Left renal cortex interstitium (tissue), 4 donors: ENCODE measurements at regions not wholly inside any gene's neighbourhood (a gene's known extent, or its start where the extent isn't known, plus 50 kb on each side); places are given as distances from the start of the nearest gene placed in this dataset.
A peak's percentile ranks its signal among the peaks of the same experiment; 100 is the strongest.
"Not testable (repeated sequence)": the region's sequence is repeated elsewhere in the genome, so short reads cannot be mapped to it uniquely, and the experiment has no call there.

Experiments used
- DNase-seq, 4 donors: peaks; one replicate each; pipeline ENCODE4 v3.0.0-alpha.2; 2013; ENCODE audit warnings: low read depth in 4 of 4, low spot score in 2 of 4, missing footprints in 1 of 4

- no peak for DNase-seq
These were observed 491.0 kb upstream of the C9orf72 start for GRCh38 chr9:28064241-28064815.

- DNase-seq: peak in 2 of 4 donors; percentile 18 to 54
These were observed 500.0 kb upstream of the C9orf72 start for GRCh38 chr9:28073270-28073669.

GRCh38 chr9:28079677-28080076, 506.4 kb upstream of the C9orf72 start:
- DNase-seq: no peak

- DNase-seq: no peak
These were observed 509.4 kb upstream of the C9orf72 start for GRCh38 chr9:28082671-28083070.

- no peak for DNase-seq
These were observed 513.6 kb upstream of the C9orf72 start for GRCh38 chr9:28086881-28087280.

GRCh38 chr9:28092981-28093936, 520.0 kb upstream of the C9orf72 start:
- no peak for DNase-seq

- DNase-seq: no peak
These were observed 528.2 kb upstream of the C9orf72 start for GRCh38 chr9:28101509-28101908.

GRCh38 chr9:28105001-28105400, 531.7 kb upstream of the C9orf72 start:
- no peak for DNase-seq

GRCh38 chr9:28120184-28120583, 546.9 kb upstream of the C9orf72 start:
- peak in 1 of 4 donors; percentile 20 for DNase-seq

- DNase-seq: no peak
These were observed 547.3 kb upstream of the C9orf72 start for GRCh38 chr9:28120626-28121025.

GRCh38 chr9:28121366-28121765, 548.1 kb upstream of the C9orf72 start:
- DNase-seq: no peak

- no peak for DNase-seq
These were observed 551.6 kb upstream of the C9orf72 start for GRCh38 chr9:28124917-28125316.

- DNase-seq: no peak
These were observed 553.8 kb upstream of the C9orf72 start for GRCh38 chr9:28127101-28127500.

- no peak for DNase-seq
These were observed 561.2 kb upstream of the C9orf72 start for GRCh38 chr9:28134446-28134976.

- no peak for DNase-seq
These were observed 562.3 kb upstream of the C9orf72 start for GRCh38 chr9:28135549-28135948.

- no peak for DNase-seq
These were observed 562.8 kb upstream of the C9orf72 start for GRCh38 chr9:28136113-28136512.

GRCh38 chr9:28147430-28147829, 574.1 kb upstream of the C9orf72 start:
- not testable (repeated sequence) for DNase-seq

- DNase-seq: not testable (repeated sequence)
These were observed 574.8 kb upstream of the C9orf72 start for GRCh38 chr9:28147923-28148597.

- not testable (repeated sequence) for DNase-seq
These were observed 576.2 kb upstream of the C9orf72 start for GRCh38 chr9:28149361-28150050.

- DNase-seq: peak in 2 of 4 donors; percentile 9 to 13
These were observed 581.8 kb upstream of the C9orf72 start for GRCh38 chr9:28155067-28155466.

- DNase-seq: no peak
These were observed 582.4 kb upstream of the C9orf72 start for GRCh38 chr9:28155671-28156070.
